ENCODE measurements at regions not wholly inside any gene's neighbourhood (a gene's known extent, or its start where the extent isn't known, plus 50 kb on each side); places are given as distances from the start of the nearest gene placed in this dataset.

- Mint-ChIP-seq H3K27ac (no peak overlapping the region), H3K4me3 (no peak overlapping the region), H3K4me1 (no peaks in the 10 kb centered on the region), H3K27me3 (peaks cover 0 to 14% of the 10 kb centered on the region in 2 donors), H3K9me3 (peaks cover 0 to 5% (median 0%) of the 10 kb centered on the region in 5 donors), H3K36me3 (peaks cover 0 to 2% (median 0%) of the 10 kb centered on the region in 3 donors)
- no peak for DNase-seq
- H3K27ac ChIP-seq (ENCODE audit: low read depth, low read length): no peak overlapping the region
- CTCF ChIA-PET: no interaction called here
- H3K4me1 ChIP-seq (ENCODE audit: insufficient read depth, low read length): no peaks in the 10 kb centered on the region
- no peaks in the 10 kb centered on the region for H3K36me3 ChIP-seq (ENCODE audit: insufficient read depth, low read length)
- no peaks in the 10 kb centered on the region for H3K9me3 ChIP-seq (ENCODE audit: low read length)
- POLR2A ChIA-PET: no interaction called here
- H3K27me3 ChIP-seq (ENCODE audit: insufficient read depth, low read length, poor library complexity, severe bottlenecking): no peaks in the 10 kb centered on the region
- H3K4me3 ChIP-seq (ENCODE audit: low read length): no peak overlapping the region
Measured at GRCh38 chr2:226495466-226496272, 304.0 kb downstream of the IRS1 start.

- Mint-ChIP-seq H3K36me3 (no peaks in the 10 kb centered on the region), H3K27ac (no peak overlapping the region), H3K4me3 (no peak overlapping the region), H3K27me3 (peaks cover 0 to 15% of the 10 kb centered on the region in 2 donors), H3K9me3 (no peaks in the 10 kb centered on the region), H3K4me1 (no peaks in the 10 kb centered on the region)
- no peak for DNase-seq
- POLR2A ChIA-PET: no interaction called here
- Histone ChIP-seq H3K9me3 (ENCODE audit: low read length) (no peaks in the 10 kb centered on the region), H3K4me3 (ENCODE audit: low read length) (no peak overlapping the region), H3K27me3 (ENCODE audit: insufficient read depth, low read length, poor library complexity, severe bottlenecking) (no peaks in the 10 kb centered on the region), H3K4me1 (ENCODE audit: insufficient read depth, low read length) (no peaks in the 10 kb centered on the region), H3K27ac (ENCODE audit: low read depth, low read length) (no peak overlapping the region), H3K36me3 (ENCODE audit: insufficient read depth, low read length) (no peaks in the 10 kb centered on the region)
- CTCF ChIA-PET: no interaction called here
Measured at GRCh38 chr2:226491112-226491511, 308.5 kb downstream of the IRS1 start.

GRCh38 chr2:226489775-226490541 is 309.7 kb downstream of the IRS1 start:
- CTCF ChIA-PET: no interaction called here
- Mint-ChIP-seq H3K4me1 (no peaks in the 10 kb centered on the region), H3K4me3 (no peak overlapping the region), H3K27me3 (peaks cover 0 to 14% of the 10 kb centered on the region in 2 donors), H3K9me3 (no peaks in the 10 kb centered on the region), H3K36me3 (no peaks in the 10 kb centered on the region), H3K27ac (no peak overlapping the region)
- Histone ChIP-seq H3K36me3 (ENCODE audit: insufficient read depth, low read length) (no peaks in the 10 kb centered on the region), H3K4me3 (ENCODE audit: low read length) (no peak overlapping the region), H3K27me3 (ENCODE audit: insufficient read depth, low read length, poor library complexity, severe bottlenecking) (no peaks in the 10 kb centered on the region), H3K4me1 (ENCODE audit: insufficient read depth, low read length) (no peaks in the 10 kb centered on the region), H3K9me3 (ENCODE audit: low read length) (no peaks in the 10 kb centered on the region), H3K27ac (ENCODE audit: low read depth, low read length) (no peak overlapping the region)
- POLR2A ChIA-PET: no interaction called here
- DNase-seq: no peak

GRCh38 chr2:226488034-226488433 is 311.6 kb downstream of the IRS1 start:
- H3K4me1 ChIP-seq (ENCODE audit: insufficient read depth, low read length): no peaks in the 10 kb centered on the region
- no peak for DNase-seq
- H3K36me3 Mint-ChIP-seq: no peaks in the 10 kb centered on the region
- ChIA-PET POLR2A (no interaction called here), CTCF (no interaction called here)
- no peaks in the 10 kb centered on the region for H3K9me3 ChIP-seq (ENCODE audit: low read length)
- H3K4me1 Mint-ChIP-seq: no peaks in the 10 kb centered on the region
- no peaks in the 10 kb centered on the region for H3K36me3 ChIP-seq (ENCODE audit: insufficient read depth, low read length)
- H3K27ac ChIP-seq (ENCODE audit: low read depth, low read length): no peak overlapping the region
- no peak overlapping the region for H3K4me3 ChIP-seq (ENCODE audit: low read length)
- no peaks in the 10 kb centered on the region for H3K27me3 ChIP-seq (ENCODE audit: insufficient read depth, low read length, poor library complexity, severe bottlenecking)
- H3K27ac Mint-ChIP-seq: no peak overlapping the region
- H3K9me3 Mint-ChIP-seq: no peaks in the 10 kb centered on the region
- peaks cover 2 to 11% of the 10 kb centered on the region in 2 donors for H3K27me3 Mint-ChIP-seq
- no peak overlapping the region for H3K4me3 Mint-ChIP-seq

GRCh38 chr2:226487573-226487972 is 312.0 kb downstream of the IRS1 start:
- no peak overlapping the region for H3K27ac ChIP-seq (ENCODE audit: low read depth, low read length)
- CTCF ChIA-PET: no interaction called here
- POLR2A ChIA-PET: no interaction called here
- H3K4me3 ChIP-seq (ENCODE audit: low read length): no peak overlapping the region
- no peaks in the 10 kb centered on the region for H3K4me1 ChIP-seq (ENCODE audit: insufficient read depth, low read length)
- H3K9me3 ChIP-seq (ENCODE audit: low read length): no peaks in the 10 kb centered on the region
- Mint-ChIP-seq H3K27ac (no peak overlapping the region), H3K4me3 (no peak overlapping the region), H3K36me3 (no peaks in the 10 kb centered on the region), H3K27me3 (peaks cover 2 to 11% of the 10 kb centered on the region in 2 donors), H3K9me3 (no peaks in the 10 kb centered on the region), H3K4me1 (no peaks in the 10 kb centered on the region)
- no peak for DNase-seq
- no peaks in the 10 kb centered on the region for H3K27me3 ChIP-seq (ENCODE audit: insufficient read depth, low read length, poor library complexity, severe bottlenecking)
- H3K36me3 ChIP-seq (ENCODE audit: insufficient read depth, low read length): no peaks in the 10 kb centered on the region

- Histone ChIP-seq H3K36me3 (ENCODE audit: insufficient read depth, low read length) (no peaks in the 10 kb centered on the region), H3K27me3 (ENCODE audit: insufficient read depth, low read length, poor library complexity, severe bottlenecking) (no peaks in the 10 kb centered on the region), H3K27ac (ENCODE audit: low read depth, low read length) (no peak overlapping the region), H3K9me3 (ENCODE audit: low read length) (no peaks in the 10 kb centered on the region), H3K4me3 (ENCODE audit: low read length) (no peak overlapping the region), H3K4me1 (ENCODE audit: insufficient read depth, low read length) (no peaks in the 10 kb centered on the region)
- Mint-ChIP-seq H3K27me3 (peaks cover under 1 to 2% of the 10 kb centered on the region in 2 donors), H3K36me3 (no peaks in the 10 kb centered on the region), H3K27ac (no peak overlapping the region), H3K4me1 (no peaks in the 10 kb centered on the region), H3K4me3 (no peak overlapping the region), H3K9me3 (no peaks in the 10 kb centered on the region)
- ChIA-PET CTCF (no interaction called here), POLR2A (no interaction called here)
- DNase-seq: no peak
Measured at GRCh38 chr2:226483745-226484619, 315.6 kb downstream of the IRS1 start.

- Histone ChIP-seq H3K36me3 (ENCODE audit: insufficient read depth, low read length) (no peaks in the 10 kb centered on the region), H3K27ac (ENCODE audit: low read depth, low read length) (no peak overlapping the region), H3K4me1 (ENCODE audit: insufficient read depth, low read length) (no peaks in the 10 kb centered on the region), H3K9me3 (ENCODE audit: low read length) (no peaks in the 10 kb centered on the region), H3K27me3 (ENCODE audit: insufficient read depth, low read length, poor library complexity, severe bottlenecking) (no peaks in the 10 kb centered on the region), H3K4me3 (ENCODE audit: low read length) (no peak overlapping the region)
- ChIA-PET CTCF (no interaction called here), POLR2A (no interaction called here)
- peaks cover 2 to 6% of the 10 kb centered on the region in 2 donors for H3K27me3 Mint-ChIP-seq
- no peaks in the 10 kb centered on the region for H3K4me1 Mint-ChIP-seq
- no peak for DNase-seq
- no peaks in the 10 kb centered on the region for H3K36me3 Mint-ChIP-seq
- H3K9me3 Mint-ChIP-seq: no peaks in the 10 kb centered on the region
- no peak overlapping the region for H3K27ac Mint-ChIP-seq
- H3K4me3 Mint-ChIP-seq: no peak overlapping the region
Measured at GRCh38 chr2:226483143-226483542, 316.5 kb downstream of the IRS1 start.

Measured in CD8-positive, alpha-beta memory T cell (primary cell).